Thoracic aorta (tissue), 2 donors: ENCODE measurements at regions not wholly inside any gene's neighbourhood (a gene's known extent, or its start where the extent isn't known, plus 50 kb on each side); places are given as distances from the start of the nearest gene placed in this dataset.

Source experiments
- ATAC-seq: fragments of 150-250 bp; one replicate; pipeline ENCODE4 v1.8.0; 2017; ENCODE audit warnings: low read depth; ENCODE audit not compliant: insufficient number of reproducible peaks, low FRiP score
- DNase-seq: peaks from one replicate; pipeline ENCODE4 v3.0.0-alpha.2; 2020; ENCODE audit warnings: low spot score
- H3K27ac ChIP-seq, 2 donors: fragments of 200-600 bp; sonication (generic); 1 replicate in 1 of 2; 2 replicates in 1 of 2; pipeline ENCODE4 v1.5.1; 2016; ENCODE audit warnings: mild to moderate bottlenecking in 2 of 2, moderate library complexity in 2 of 2
- H3K27me3 ChIP-seq: fragments of 200-600 bp; sonication (generic); replicated peaks from 2 replicates; pipeline ENCODE4 v1.6.0; 2016; ENCODE audit warnings: mild to moderate bottlenecking; ENCODE audit not compliant: insufficient read depth
- H3K36me3 ChIP-seq: fragments of 200-600 bp; sonication (generic); one replicate; pipeline ENCODE4 v1.5.1; 2016
- H3K4me1 ChIP-seq, 2 donors: fragments of 200-600 bp; sonication (generic); 1 replicate in 1 of 2; 2 replicates in 1 of 2; pipeline versions ENCODE4 v1.5.1 to v1.6.0; 2016; ENCODE audit warnings: low read depth in 2 of 2, mild to moderate bottlenecking in 1 of 2; ENCODE audit not compliant: control insufficient read depth in 1 of 2
- H3K4me3 ChIP-seq: fragments of 200-600 bp; sonication (generic); 2 replicates; pipeline ENCODE4 v1.5.1; 2016; ENCODE audit warnings: mild to moderate bottlenecking
- H3K9me3 ChIP-seq: fragments of 200-600 bp; sonication (generic); 2 replicates; pipeline ENCODE4 v1.5.1; 2016
- TF ChIP-seq, protein P1 (sequence below): fragments of 200-600 bp; sonication (generic); IDR thresholded peaks from one replicate; pipeline ENCODE4 v1.5.1; 2019; ENCODE audit warnings: antibody characterized with exemption

DNA sequence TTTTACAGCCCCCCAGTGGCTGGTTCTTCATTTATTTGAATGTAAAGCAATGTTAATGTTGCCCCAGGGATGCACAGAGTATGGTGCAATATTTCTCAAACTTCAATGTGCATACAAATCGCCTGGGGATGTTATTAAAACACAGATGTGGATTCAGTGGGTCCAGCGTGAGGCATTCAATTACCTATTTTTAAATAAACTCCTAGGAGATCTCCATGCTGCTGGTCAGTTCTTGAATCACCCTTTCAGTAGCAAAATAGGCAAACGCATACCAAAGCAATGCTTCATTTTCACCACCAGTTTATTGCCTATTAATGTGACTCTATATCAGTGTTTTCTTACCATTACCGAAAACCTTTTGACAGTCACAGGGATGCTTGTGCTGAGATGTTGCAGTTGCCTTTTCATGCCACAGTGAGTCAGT is 530.7 kb downstream of the CBLN2 start:
- TF ChIP-seq, protein P1, sequence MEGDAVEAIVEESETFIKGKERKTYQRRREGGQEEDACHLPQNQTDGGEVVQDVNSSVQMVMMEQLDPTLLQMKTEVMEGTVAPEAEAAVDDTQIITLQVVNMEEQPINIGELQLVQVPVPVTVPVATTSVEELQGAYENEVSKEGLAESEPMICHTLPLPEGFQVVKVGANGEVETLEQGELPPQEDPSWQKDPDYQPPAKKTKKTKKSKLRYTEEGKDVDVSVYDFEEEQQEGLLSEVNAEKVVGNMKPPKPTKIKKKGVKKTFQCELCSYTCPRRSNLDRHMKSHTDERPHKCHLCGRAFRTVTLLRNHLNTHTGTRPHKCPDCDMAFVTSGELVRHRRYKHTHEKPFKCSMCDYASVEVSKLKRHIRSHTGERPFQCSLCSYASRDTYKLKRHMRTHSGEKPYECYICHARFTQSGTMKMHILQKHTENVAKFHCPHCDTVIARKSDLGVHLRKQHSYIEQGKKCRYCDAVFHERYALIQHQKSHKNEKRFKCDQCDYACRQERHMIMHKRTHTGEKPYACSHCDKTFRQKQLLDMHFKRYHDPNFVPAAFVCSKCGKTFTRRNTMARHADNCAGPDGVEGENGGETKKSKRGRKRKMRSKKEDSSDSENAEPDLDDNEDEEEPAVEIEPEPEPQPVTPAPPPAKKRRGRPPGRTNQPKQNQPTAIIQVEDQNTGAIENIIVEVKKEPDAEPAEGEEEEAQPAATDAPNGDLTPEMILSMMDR: no peak
- DNase-seq: no peak
- H3K4me3 ChIP-seq: no peak overlapping the region
- H3K36me3 ChIP-seq: no peaks in the 10 kb centered on the region
- H3K27me3 ChIP-seq: no peaks in the 10 kb centered on the region
- H3K9me3 ChIP-seq: no peaks in the 10 kb centered on the region
- no peaks in the 10 kb centered on the region for H3K4me1 ChIP-seq
- H3K27ac ChIP-seq: no peak overlapping the region
- ATAC-seq: no peak

DNA sequence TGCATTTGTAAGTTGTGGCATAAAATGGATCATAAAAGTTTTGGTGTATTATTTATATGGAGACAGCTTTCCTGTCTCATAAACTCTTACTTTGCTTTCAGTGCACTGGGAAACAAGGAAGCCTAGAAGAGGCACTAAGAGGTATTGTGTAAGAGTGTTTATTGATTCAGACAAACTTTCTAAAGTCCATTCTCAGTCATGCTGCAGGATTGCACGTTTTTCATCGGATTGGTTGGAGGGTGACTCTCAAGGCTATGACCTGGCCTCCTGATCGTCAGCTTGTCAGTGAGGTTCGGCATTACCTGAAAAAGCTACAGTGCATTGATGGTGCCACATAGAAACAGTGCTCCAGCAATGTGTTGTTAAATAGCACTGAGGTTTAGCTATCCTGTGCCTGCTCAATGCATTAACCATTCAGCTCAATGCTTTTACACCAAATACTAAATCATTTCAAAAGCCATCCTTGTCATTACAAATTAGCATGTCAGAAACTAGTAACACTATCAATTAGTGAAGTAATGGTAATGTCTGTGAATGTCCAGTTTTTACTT is 545.5 kb downstream of the CBLN2 start:
- ATAC-seq (no peak), DNase-seq (no peak)
- TF ChIP-seq, protein P1: no peak

DNA sequence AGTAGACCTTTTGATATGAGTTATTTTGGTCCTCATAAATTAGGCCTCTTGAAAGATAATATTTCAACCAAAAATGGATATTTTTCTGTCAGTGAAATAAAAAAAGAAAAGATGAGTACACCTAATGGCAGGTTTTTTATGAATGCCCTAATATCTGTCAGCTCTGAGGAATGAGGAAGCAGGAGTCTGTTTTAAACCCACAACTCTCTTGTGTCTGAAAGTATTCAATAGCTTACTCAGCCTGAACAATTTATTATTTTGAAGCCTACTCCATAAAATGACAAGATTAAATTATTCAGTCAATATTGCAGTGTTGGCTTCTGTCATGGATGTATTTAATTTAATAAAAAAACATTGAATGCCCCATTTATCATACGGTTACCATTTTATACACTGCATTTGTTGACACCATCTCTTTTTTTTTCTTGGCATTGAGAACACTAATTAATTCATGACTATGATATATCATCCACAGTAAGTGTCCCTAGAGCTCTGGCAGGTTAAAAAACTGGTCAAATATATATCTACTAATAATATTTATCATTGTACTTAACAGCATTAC is 548.2 kb downstream of the CBLN2 start:
- no peaks in the 10 kb centered on the region for H3K9me3 ChIP-seq
- TF ChIP-seq, protein P1: no peak
- no peak for DNase-seq
- H3K4me3 ChIP-seq: no peak overlapping the region
- ATAC-seq: no peak
- H3K36me3 ChIP-seq: no peaks in the 10 kb centered on the region
- H3K27me3 ChIP-seq: no peaks in the 10 kb centered on the region
- no peak overlapping the region for H3K27ac ChIP-seq
- H3K4me1 ChIP-seq: no peaks in the 10 kb centered on the region

More for the DNA sequence above, 545.5 kb downstream of the CBLN2 start:
- Histone ChIP-seq H3K4me1 (no peaks in the 10 kb centered on the region), H3K9me3 (no peaks in the 10 kb centered on the region), H3K27ac (no peak overlapping the region), H3K27me3 (no peaks in the 10 kb centered on the region), H3K36me3 (no peaks in the 10 kb centered on the region), H3K4me3 (no peak overlapping the region)

DNA sequence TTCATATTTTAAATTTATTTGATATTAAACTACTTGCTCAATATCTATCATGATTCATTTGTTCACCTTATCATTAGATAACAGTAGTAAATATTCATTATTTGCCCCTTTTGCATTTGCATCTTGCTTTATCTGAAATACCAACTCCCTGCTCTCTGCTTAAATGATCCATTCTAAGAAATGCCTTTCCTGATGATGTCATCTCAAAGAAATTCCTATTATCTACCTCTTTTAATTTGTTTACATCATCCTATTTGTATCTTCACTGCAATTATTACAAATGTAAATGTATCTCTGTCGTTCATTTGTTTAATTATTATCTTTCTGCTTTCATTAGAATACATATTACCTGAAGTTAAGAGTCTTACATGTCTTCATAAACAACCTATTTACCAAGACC is 549.9 kb downstream of the CBLN2 start:
- Histone ChIP-seq H3K4me1 (no peaks in the 10 kb centered on the region), H3K36me3 (no peaks in the 10 kb centered on the region), H3K27me3 (no peaks in the 10 kb centered on the region), H3K9me3 (no peaks in the 10 kb centered on the region), H3K27ac (no peak overlapping the region), H3K4me3 (no peak overlapping the region)
- ATAC-seq (no peak), DNase-seq (no peak)
- TF ChIP-seq, protein P1: no peak

DNA sequence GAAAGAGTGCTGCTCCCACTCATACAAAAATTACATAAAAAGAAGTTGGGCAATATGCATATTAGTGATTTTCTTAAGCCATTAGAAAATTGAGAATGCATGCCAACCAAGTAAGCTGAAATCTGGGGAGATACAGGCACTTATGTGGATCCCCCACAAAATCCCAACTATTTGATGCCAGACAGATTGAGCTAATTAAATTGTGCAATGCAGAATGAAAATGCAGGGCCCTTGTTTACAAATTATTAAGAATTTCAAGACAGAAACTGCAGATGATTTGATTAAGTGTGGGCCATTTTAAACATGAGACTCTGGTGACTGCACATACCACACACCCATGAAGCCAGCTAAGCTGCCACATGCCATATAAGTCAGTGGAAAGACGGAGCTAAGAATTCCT is 554.5 kb downstream of the CBLN2 start:
- Histone ChIP-seq H3K9me3 (no peaks in the 10 kb centered on the region), H3K4me3 (no peak overlapping the region), H3K27me3 (no peaks in the 10 kb centered on the region), H3K4me1 (no peaks in the 10 kb centered on the region), H3K27ac (no peak overlapping the region), H3K36me3 (no peaks in the 10 kb centered on the region)
- TF ChIP-seq, protein P1: no peak
- no peak for ATAC-seq
- DNase-seq: no peak
